B cell (primary cell): ENCODE measurements at regions not wholly inside any gene's neighbourhood (a gene's known extent, or its start where the extent isn't known, plus 50 kb on each side); places are given as distances from the start of the nearest gene placed in this dataset.

Experiments used
- ATAC-seq: fragments of 200-7000 bp; cut with Tn5 transposase; one replicate; pipeline ENCODE4 v1.10.0; 2021; ENCODE audit warnings: low read depth, mild to moderate bottlenecking, moderate number of reproducible peaks, moderate library complexity
- CTCF ChIA-PET: fragments of 350-600 bp; sonication (Branson Sonifier 250); formaldehyde crosslinking; loops from one replicate; lab custom pipeline; 2021; ENCODE audit warnings: antibody characterized with exemption, inconsistent platforms; lab: Charles Lee
- POLR2A ChIA-PET: fragments of 350-600 bp; sonication (Branson Sonifier 250); formaldehyde crosslinking; loops from one replicate; lab custom pipeline; 2021; ENCODE audit warnings: antibody characterized with exemption; lab: Charles Lee
- DNase-seq: peaks from one replicate; pipeline ENCODE4 v3.0.0; 2013
- H2AFZ ChIP-seq: 2 replicates; pipeline ENCODE4 v1.6.1; 2012; ENCODE audit warnings: mild to moderate bottlenecking, low read depth, low read length; ENCODE audit not compliant: insufficient read depth, poor library complexity, severe bottlenecking
- H3K27ac ChIP-seq, 2 donors: 1 replicate in 1 of 2; 2 replicates in 1 of 2; pipeline ENCODE4 v1.5.1; 2012 to 2013; ENCODE audit warnings: low read length in 2 of 2, mild to moderate bottlenecking in 2 of 2, moderate library complexity in 1 of 2
- H3K27me3 ChIP-seq, 4 experiments: fragments of 200-600 bp in 1 of 4; sonication (generic) in 1 of 4; replicated peaks in 1 of 4; 1 replicate in 2 of 4; 2 replicates in 2 of 4; pipeline versions ENCODE4 v1.6.1 to v1.7.0; 2013 to 2016; ENCODE audit warnings: low read length in 3 of 4, mild to moderate bottlenecking in 2 of 4, mixed read lengths in 1 of 4, moderate library complexity in 1 of 4; ENCODE audit not compliant: insufficient read depth in 4 of 4, control insufficient read depth in 3 of 4; ENCODE audit errors: control extremely low read depth in 1 of 4
- H3K36me3 ChIP-seq, 2 experiments: replicated peaks in 1 of 2; 1 replicate in 1 of 2; 2 replicates in 1 of 2; pipeline versions ENCODE4 v1.6.1 to v1.7.1; 2013; ENCODE audit warnings: low read length in 1 of 2; ENCODE audit not compliant: insufficient read depth in 2 of 2, control insufficient read depth in 1 of 2; ENCODE audit errors: control extremely low read depth in 1 of 2, extremely low read depth in 1 of 2
- H3K4me1 ChIP-seq, 2 donors: fragments of 200-600 bp in 1 of 2; sonication (generic) in 1 of 2; 1 replicate in 1 of 2; 2 replicates in 1 of 2; pipeline versions ENCODE4 v1.5.1 to v1.6.1; 2013 to 2017; ENCODE audit warnings: low read length in 2 of 2; ENCODE audit not compliant: control insufficient read depth in 2 of 2, insufficient read depth in 2 of 2
- H3K4me2 ChIP-seq: replicated peaks from 2 replicates; pipeline ENCODE3; 2012; ENCODE audit warnings: mild to moderate bottlenecking, low read depth, low read length; ENCODE audit not compliant: poor library complexity, severe bottlenecking
- H3K4me3 ChIP-seq, 5 experiments: fragments of 200-600 bp in 1 of 5; sonication (generic) in 1 of 5; 1 replicate in 3 of 5; 2 replicates in 2 of 5; pipeline versions ENCODE4 v1.5.1 to v1.7.0; 2011 to 2016; ENCODE audit warnings: low read length in 4 of 5, mild to moderate bottlenecking in 4 of 5, low read depth in 2 of 5, control low read depth in 1 of 5, moderate library complexity in 1 of 5; ENCODE audit not compliant: insufficient read depth in 1 of 5; ENCODE audit errors: control extremely low read depth in 1 of 5, extremely low read depth in 1 of 5
- H3K79me2 ChIP-seq: fragments of 200-600 bp; sonication (generic); one replicate; pipeline ENCODE4 v1.6.0; 2016; ENCODE audit warnings: low read length; ENCODE audit not compliant: control insufficient read depth, insufficient read depth
- H3K9ac ChIP-seq: fragments of 200-600 bp; sonication (generic); 2 replicates; pipeline ENCODE4 v1.6.1; 2017; ENCODE audit warnings: mild to moderate bottlenecking, low read length, moderate library complexity
- H3K9me3 ChIP-seq, 3 donors: one replicate each; pipeline versions ENCODE4 v1.6.1 to v1.7.1; 2013; ENCODE audit warnings: low read length in 2 of 3; ENCODE audit not compliant: control insufficient read depth in 2 of 3, insufficient read depth in 1 of 3; ENCODE audit errors: control extremely low read depth in 1 of 3
- H4K20me1 ChIP-seq: 2 replicates; pipeline ENCODE4 v1.6.0; 2012; ENCODE audit warnings: mild to moderate bottlenecking, low read length; ENCODE audit not compliant: insufficient read depth, control insufficient read depth, poor library complexity, severe bottlenecking
- H3K27ac Mint-ChIP-seq: one replicate; pipeline ENCODE4 v1.8.0; 2021; ENCODE audit warnings: mixed read lengths
- H3K27me3 Mint-ChIP-seq: one replicate; pipeline ENCODE4 v1.8.0; 2021; ENCODE audit warnings: mixed read lengths
- H3K4me1 Mint-ChIP-seq: one replicate; pipeline ENCODE4 v1.8.0; 2021; ENCODE audit warnings: mixed read lengths
- H3K4me3 Mint-ChIP-seq: one replicate; pipeline ENCODE4 v1.8.0; 2021; ENCODE audit warnings: mixed read lengths
- H3K9me3 Mint-ChIP-seq: one replicate; pipeline ENCODE4 v1.8.0; 2022; ENCODE audit warnings: mixed read lengths; ENCODE audit not compliant: insufficient read depth
- CTCF ChIP-seq: fragments of 200-600 bp; IDR thresholded peaks from one replicate; pipeline ENCODE4 v1.8.0; 2022; ENCODE audit warnings: antibody characterized with exemption, mild to moderate bottlenecking
- EZH2 ChIP-seq: IDR thresholded peaks from 2 replicates; pipeline ENCODE4 v1.6.1; 2012; ENCODE audit warnings: borderline replicate concordance, low read depth, mild to moderate bottlenecking, moderate library complexity, low read length; ENCODE audit not compliant: insufficient read depth, poor library complexity, severe bottlenecking
- WGBS: methylation state at CpG from one replicate; pipeline ENCODE4 v1.1.5; 2013; ENCODE audit warnings: missing lambda C conversion rate; ENCODE audit not compliant: insufficient coverage; 5-methylcytosine and 5-hydroxymethylcytosine counted together
- intact Hi-C: fragments of 100-400 bp; cut with micrococcal nuclease; formaldehyde crosslinking; loops from one replicate; pipeline ENCODE4 v1.10.0; 2022

- no peak overlapping the region for H3K27ac ChIP-seq
- H3K4me1 Mint-ChIP-seq: peaks cover 15% of the 10 kb centered on the region
- intact Hi-C loops: no loop called here
- H3K4me2 ChIP-seq: no peak overlapping the region
- no peaks in the 10 kb centered on the region for H3K27me3 ChIP-seq
- ChIA-PET POLR2A (interaction anchor here (0.6 to 0.8 kb wide), 2 partner anchors 87 to 89 kb away, joined by 6 to 7 read pairs; no protein-coding TSS in a partner anchor), CTCF (interaction anchor here (0.9 to 1.7 kb wide), 3 partner anchors 11 to 139 kb away, joined by 4 to 6 read pairs (median 4); no protein-coding TSS in a partner anchor)
- 58% methylated on average over 1 of the region's 3 CpGs for WGBS
- no peaks in the 10 kb centered on the region for H3K27me3 Mint-ChIP-seq
- peak overlapping the region; percentile 18 for H2AFZ ChIP-seq
- H3K79me2 ChIP-seq: no peaks in the 10 kb centered on the region
- H3K9me3 ChIP-seq: no peaks in the 10 kb centered on the region
- peaks cover 12% of the 10 kb centered on the region in 2 donors for H3K4me1 ChIP-seq
- DNase-seq (no peak), ATAC-seq (no peak)
- no peak overlapping the region for H3K27ac Mint-ChIP-seq
- H4K20me1 ChIP-seq: no peaks in the 10 kb centered on the region
- H3K36me3 ChIP-seq: no peaks in the 10 kb centered on the region
- TF ChIP-seq CTCF: no peak
- no peak for TF ChIP-seq EZH2
- H3K9ac ChIP-seq: no peak overlapping the region
- H3K9me3 Mint-ChIP-seq: no peaks in the 10 kb centered on the region
- H3K4me3 ChIP-seq: no peak overlapping the region
- no peak overlapping the region for H3K4me3 Mint-ChIP-seq
Observed at GRCh38 chr1:101148980-101149379, 87.8 kb upstream of the S1PR1 start.

GRCh38 chr1:101147381-101147780 lies 89.4 kb upstream of the S1PR1 start:
- 100% methylated on average over 2 of the region's 3 CpGs for WGBS
- H3K4me3 Mint-ChIP-seq: no peak overlapping the region
- Histone ChIP-seq H3K4me3 (no peak overlapping the region), H3K9ac (no peak overlapping the region), H3K4me1 (peaks cover 12% of the 10 kb centered on the region in 2 donors), H3K9me3 (no peaks in the 10 kb centered on the region), H3K79me2 (no peaks in the 10 kb centered on the region), H2AFZ (no peak overlapping the region), H3K4me2 (no peak overlapping the region), H3K36me3 (no peaks in the 10 kb centered on the region), H3K27ac (no peak overlapping the region), H4K20me1 (no peaks in the 10 kb centered on the region), H3K27me3 (no peaks in the 10 kb centered on the region)
- TF ChIP-seq CTCF (no peak), EZH2 (no peak)
- peaks cover 15% of the 10 kb centered on the region for H3K4me1 Mint-ChIP-seq
- H3K9me3 Mint-ChIP-seq: no peaks in the 10 kb centered on the region
- H3K27ac Mint-ChIP-seq: no peak overlapping the region
- ChIA-PET POLR2A (no interaction called here), CTCF (interaction anchor here (4.5 kb wide), 1 partner anchor 90 kb away, joined by 20 read pairs; the partner anchor contains the start of gene S1PR1)
- DNase-seq (no peak), ATAC-seq (no peak)
- no peaks in the 10 kb centered on the region for H3K27me3 Mint-ChIP-seq
- intact Hi-C loops: no loop called here
